Gastroesophageal sphincter (tissue), 4 donors: ENCODE measurements at regions not wholly inside any gene's neighbourhood (a gene's known extent, or its start where the extent isn't known, plus 50 kb on each side); places are given as distances from the start of the nearest gene placed in this dataset.
A peak's percentile ranks its signal among the peaks of the same experiment; 100 is the strongest.

Source experiments
- ATAC-seq: fragments of 150-250 bp; one replicate; pipeline ENCODE4 v1.9.1; 2016; ENCODE audit warnings: mild to moderate bottlenecking, moderate library complexity
- H3K27ac ChIP-seq, 4 donors: fragments of 200-600 bp; sonication (generic) in 3 of 4; 1 replicate in 3 of 4; 2 replicates in 1 of 4; pipeline ENCODE4 v1.5.1; 2016 to 2019
- H3K27me3 ChIP-seq: fragments of 200-600 bp; sonication (generic); one replicate; pipeline ENCODE4 v1.5.1; 2019
- H3K36me3 ChIP-seq, 2 donors: fragments of 200-600 bp; sonication (generic); one replicate each; pipeline ENCODE4 v1.5.1; 2019; ENCODE audit warnings: control low read depth in 1 of 2
- H3K4me1 ChIP-seq, 3 donors: fragments of 200-600 bp; sonication (generic); 1 replicate in 2 of 3; 2 replicates in 1 of 3; pipeline ENCODE4 v1.5.1; 2016 to 2019; ENCODE audit warnings: control low read depth in 2 of 3
- H3K4me3 ChIP-seq, 2 donors: fragments of 200-600 bp; sonication (generic); one replicate each; pipeline ENCODE4 v1.5.1; 2019; ENCODE audit warnings: mild to moderate bottlenecking in 1 of 2, moderate library complexity in 1 of 2
- H3K9me3 ChIP-seq, 3 donors: fragments of 200-600 bp; sonication (generic); one replicate each; pipeline ENCODE4 v1.5.1; 2017 to 2019; ENCODE audit warnings: control low read depth in 2 of 3
- CTCF ChIP-seq, 4 experiments: fragments of 200-600 bp in 2 of 4; fragments of 450-650 bp in 2 of 4; sonication (generic) in 1 of 4; IDR thresholded peaks; one replicate each; pipeline ENCODE4 v1.5.1; 2017 to 2019; ENCODE audit warnings: antibody characterized with exemption in 4 of 4, mild to moderate bottlenecking in 2 of 4, moderate library complexity in 2 of 4
- EP300 ChIP-seq: sonication (generic); formaldehyde crosslinking; IDR thresholded peaks from one replicate; pipeline ENCODE4 v1.6.1; 2017; ENCODE audit warnings: antibody characterized with exemption, mild to moderate bottlenecking
- POLR2A ChIP-seq, 2 donors: fragments of 450-650 bp; IDR thresholded peaks; one replicate each; pipeline ENCODE4 v1.6.1; 2017; ENCODE audit warnings: antibody characterized with exemption in 2 of 2, mild to moderate bottlenecking in 2 of 2, moderate library complexity in 1 of 2
- POLR2AphosphoS5 ChIP-seq: sonication (generic); formaldehyde crosslinking; IDR thresholded peaks from one replicate; pipeline ENCODE4 v1.6.1; 2017; ENCODE audit warnings: antibody characterized with exemption
- WGBS, 2 donors: methylation state at CpG; one replicate each; pipeline ENCODE4 v1.1.5; 2018; ENCODE audit warnings: low coverage in 1 of 2; 5-methylcytosine and 5-hydroxymethylcytosine counted together

DNA sequence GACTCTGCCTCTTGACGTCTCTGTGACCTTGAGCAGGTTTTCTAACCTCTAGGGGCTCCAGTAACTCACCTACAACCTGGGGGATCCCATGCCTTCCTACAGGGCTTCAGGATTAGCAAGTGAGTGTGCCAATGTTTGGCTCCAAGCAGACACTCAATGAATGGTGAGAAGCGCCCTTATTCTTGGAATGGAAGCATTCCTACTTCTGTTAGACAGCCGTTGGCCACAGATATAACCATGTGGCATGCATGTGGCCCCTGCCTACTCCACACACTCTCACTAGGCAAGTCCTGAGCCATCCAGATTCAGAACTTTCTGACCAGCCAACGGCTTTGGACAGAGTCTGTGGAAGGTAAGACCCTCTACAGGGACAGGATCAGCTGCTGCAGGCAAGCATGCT, 108.9 kb upstream of the LYZL2 start:
- H3K4me1 ChIP-seq, result peaks cover 0 to 14% (median 5%) of the 10 kb centered on the region in 3 donors
- no peaks in the 10 kb centered on the region for H3K27me3 ChIP-seq
- H3K36me3 ChIP-seq, result no peaks in the 10 kb centered on the region
- no peak overlapping the region for H3K27ac ChIP-seq
- no peak overlapping the region for H3K4me3 ChIP-seq
- ATAC-seq, result no peak
- 100% methylated on average over 1 of the region's 4 CpGs; no CpG with 5 or more reads in 1 of the 2 donors for WGBS, 2 donors
- no peaks in the 10 kb centered on the region for H3K9me3 ChIP-seq
- TF ChIP-seq POLR2AphosphoS5 (no peak), EP300 (no peak), POLR2A (IDR thresholded peaks at IDR 0.05) (no peak), CTCF (IDR thresholded peaks at IDR 0.05) (no peak)

DNA sequence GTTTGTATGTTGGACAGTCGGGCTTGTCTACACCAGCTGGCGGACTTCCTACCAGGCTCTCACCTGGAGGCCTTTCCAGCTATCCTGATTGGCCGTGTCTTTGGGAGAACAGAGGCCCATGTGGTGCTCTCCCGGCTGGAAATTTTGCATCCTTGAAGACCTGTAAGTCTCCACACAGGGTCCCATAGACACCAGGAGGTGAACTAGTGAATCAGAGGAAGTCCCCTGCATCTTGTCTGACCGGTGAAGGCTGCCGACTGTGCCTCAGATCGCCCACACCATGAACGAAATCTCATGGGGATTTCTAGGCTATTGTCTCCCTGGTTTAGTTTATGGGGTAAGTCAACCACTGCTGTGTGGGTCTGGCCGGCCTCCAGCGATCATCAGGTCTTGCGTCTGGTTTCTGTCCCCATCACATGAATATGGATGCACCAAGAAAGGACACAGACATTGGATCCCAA, 108.4 kb upstream of the LYZL2 start:
- no peak for ATAC-seq
- TF ChIP-seq POLR2A (IDR thresholded peaks at IDR 0.05) (no peak), EP300 (no peak)
- no peak overlapping the region for H3K4me3 ChIP-seq
- no peaks in the 10 kb centered on the region for H3K27me3 ChIP-seq
- no peak overlapping the region for H3K27ac ChIP-seq
- H3K4me1 ChIP-seq, result peaks cover 0 to 14% (median 5%) of the 10 kb centered on the region in 3 donors
- H3K36me3 ChIP-seq, result no peaks in the 10 kb centered on the region
- 80% methylated on average over 1 of the region's 11 CpGs; no CpG with 5 or more reads in 1 of the 2 donors for WGBS, 2 donors
- H3K9me3 ChIP-seq, result no peaks in the 10 kb centered on the region

GRCh38 chr10:30736685-30737232, 107.2 kb upstream of the LYZL2 start:
- peak; percentile 87 for ATAC-seq
- TF ChIP-seq CTCF (IDR thresholded peaks at IDR 0.05) (no peak), POLR2AphosphoS5 (peak; percentile 62)
- no peak overlapping the region for H3K4me3 ChIP-seq
- H3K27me3 ChIP-seq, result no peaks in the 10 kb centered on the region
- no peak overlapping the region for H3K27ac ChIP-seq
- no peaks in the 10 kb centered on the region for H3K36me3 ChIP-seq
- no peaks in the 10 kb centered on the region for H3K9me3 ChIP-seq
- H3K4me1 ChIP-seq, result peaks cover 0 to 14% (median 5%) of the 10 kb centered on the region in 3 donors
- 13% methylated on average over 3 to 6 of the region's 10 CpGs for WGBS, 2 donors

GRCh38 chr10:30734901-30735300, 105.3 kb upstream of the LYZL2 start:
- H3K27ac ChIP-seq, result no peak overlapping the region
- no peaks in the 10 kb centered on the region for H3K9me3 ChIP-seq
- ATAC-seq, result no peak
- H3K4me3 ChIP-seq, result no peak overlapping the region
- no peaks in the 10 kb centered on the region for H3K27me3 ChIP-seq
- TF ChIP-seq CTCF (IDR thresholded peaks at IDR 0.05) (no peak), EP300 (no peak), POLR2A (IDR thresholded peaks at IDR 0.05) (no peak), POLR2AphosphoS5 (no peak)
- H3K4me1 ChIP-seq, result peaks cover 0 to 14% (median 5%) of the 10 kb centered on the region in 3 donors
- WGBS, 2 donors, result 80 to 81% methylated on average over 1 to 5 of the region's 9 CpGs
- no peaks in the 10 kb centered on the region for H3K36me3 ChIP-seq

GRCh38 chr10:30732671-30733070, 103.1 kb upstream of the LYZL2 start:
- Histone ChIP-seq H3K27ac (no peak overlapping the region), H3K27me3 (no peaks in the 10 kb centered on the region), H3K36me3 (no peaks in the 10 kb centered on the region), H3K4me1 (peaks cover 0 to 14% (median 5%) of the 10 kb centered on the region in 3 donors), H3K9me3 (no peaks in the 10 kb centered on the region), H3K4me3 (no peak overlapping the region)
- TF ChIP-seq CTCF (IDR thresholded peaks at IDR 0.05), result no peak
- TF ChIP-seq POLR2A (IDR thresholded peaks at IDR 0.05), result no peak
- no peak for TF ChIP-seq POLR2AphosphoS5
- no peak for TF ChIP-seq EP300
- 87 to 95% methylated on average over 3 of the region's 6 CpGs for WGBS, 2 donors
- no peak for ATAC-seq
